ENCODE measurements at regions not wholly inside any gene's neighbourhood (a gene's known extent, or its start where the extent isn't known, plus 50 kb on each side); places are given as distances from the start of the nearest gene placed in this dataset.

- no peak overlapping the region for H2AFZ ChIP-seq (ENCODE audit: control insufficient read depth, low read depth, low read length)
- no TSS peak for BruUV-seq (replicated peaks)
- no peaks in the 10 kb centered on the region for H4K20me1 ChIP-seq (ENCODE audit: control insufficient read depth, insufficient read depth)
- H3K4me2 ChIP-seq (ENCODE audit: control insufficient read depth, insufficient read depth) = no peak overlapping the region
- 9% methylated on average over 5 of the region's 5 CpGs for WGBS (ENCODE audit: insufficient coverage, insufficient replicate concordance, low lambda C conversion rate, missing lambda C conversion rate)
- ATAC-seq (no peak), DNase-seq (ENCODE audit: low read depth, low spot score) (no peak), FAIRE-seq (no peak)
- no peak for TF ChIP-seq SRF (IDR thresholded peaks at IDR 0.05; ENCODE audit: low read depth in 2 of 2, low read length in 2 of 2)
- no peak for TF ChIP-seq NFYB (IDR thresholded peaks at IDR 0.05; ENCODE audit: insufficient read depth, low read depth, low read length)
- no peak for TF ChIP-seq JUND (IDR thresholded peaks at IDR 0.05; ENCODE audit: low read depth, low read length)
- no peak for TF ChIP-seq SUZ12 (IDR thresholded peaks at IDR 0.05; ENCODE audit: unreplicated experiment)
- TF ChIP-seq ASH2L (IDR thresholded peaks at IDR 0.05; ENCODE audit: borderline replicate concordance, low read depth) = no peak
- no peak for TF ChIP-seq POLR2AphosphoS5 (IDR thresholded peaks at IDR 0.05; ENCODE audit: low read length)
- no peak for TF ChIP-seq ZNF24 (IDR thresholded peaks at IDR 0.05)
- no peak for TF ChIP-seq NR2C1 (IDR thresholded peaks at IDR 0.05)
- no peak for TF ChIP-seq RELA (IDR thresholded peaks at IDR 0.05; ENCODE audit: borderline replicate concordance, partially characterized antibody)
- H3K4me3 ChIP-seq = no peak overlapping the region
- H3K9ac ChIP-seq (ENCODE audit: control insufficient read depth, insufficient read depth, low read length) = no peak overlapping the region
- H3K27me3 ChIP-seq (replicated peaks in 1 of 2; ENCODE audit: control insufficient read depth in 2 of 2, insufficient read depth in 2 of 2, low read length in 1 of 2) = peaks cover 0 to 4% of the 10 kb centered on the region in 2 experiments; a peak in 2 of 4 replicates
- POLR2A ChIA-PET = no interaction called here
- RAD21 ChIA-PET (ENCODE audit: unreplicated experiment) = no interaction called here
- in situ Hi-C loops (cut with MboI) (no loop called here), intact Hi-C loops (cut with micrococcal nuclease; ENCODE audit: unreplicated experiment) (no loop called here)
- CTCF ChIA-PET = no interaction called here
- no peak overlapping the region for H3K27ac ChIP-seq (ENCODE audit: control insufficient read depth, insufficient read depth)
- no peaks in the 10 kb centered on the region for H3K79me2 ChIP-seq (ENCODE audit: control insufficient read depth, insufficient read depth, low read length)
- SMC1A ChIA-PET (ENCODE audit: uncharacterized antibody, unreplicated experiment) = interaction anchor here (0.6 kb wide), 1 partner anchor 504 kb away, joined by 3 read pairs; no protein-coding TSS in a partner anchor
- no peaks in the 10 kb centered on the region for H3K36me3 ChIP-seq (ENCODE audit: control insufficient read depth in 2 of 2, insufficient read depth in 2 of 2, low read length in 1 of 2)
- no peaks in the 10 kb centered on the region for H3K9me3 ChIP-seq (replicated peaks; ENCODE audit: control insufficient read depth, insufficient read depth, low read length)
- H3K4me1 ChIP-seq (ENCODE audit: control insufficient read depth, insufficient read depth, low read length) = no peaks in the 10 kb centered on the region
Measured at GRCh38 chr13:43985422-43986072, 105.8 kb downstream of the LACC1 start.

Data from GM12878 (cell line).